Endometrial microvascular endothelial cells (primary cell): ENCODE measurements at regions not wholly inside any gene's neighbourhood (a gene's known extent, or its start where the extent isn't known, plus 50 kb on each side); places are given as distances from the start of the nearest gene placed in this dataset.
"Not testable (repeated sequence)": the region's sequence is repeated elsewhere in the genome, so short reads cannot be mapped to it uniquely, and the experiment has no call there.

Experiments used
- in situ Hi-C: cut with HindIII; loops from 2 replicates; pipeline ENCODE4 v1.10.0; 2017; ENCODE audit warnings: low sequenced_read_pairs, low pct_unique_long_range_greater_than_20kb; ENCODE audit errors: inconsistent ontology term

DNA sequence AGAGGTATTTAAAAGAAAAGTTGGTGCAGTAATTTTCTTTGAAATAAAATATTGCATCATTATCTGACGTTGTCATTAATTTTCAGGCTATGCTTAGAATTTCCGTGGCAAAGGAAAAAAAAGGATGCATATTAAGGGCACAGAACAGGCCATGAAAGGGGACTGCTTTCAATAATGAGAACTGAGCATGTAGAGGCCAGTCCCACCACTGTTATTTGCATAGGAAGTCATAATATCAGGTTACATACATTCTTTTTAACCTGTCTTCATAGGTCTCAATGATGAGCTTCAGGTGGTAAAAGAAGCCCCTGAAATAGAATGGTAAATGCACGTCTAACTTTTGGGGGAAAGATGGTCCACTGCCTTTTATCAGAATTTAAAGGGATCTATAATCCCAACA, 272.1 kb upstream of the ALCAM start:
- in situ Hi-C loops, result no loop called here

DNA sequence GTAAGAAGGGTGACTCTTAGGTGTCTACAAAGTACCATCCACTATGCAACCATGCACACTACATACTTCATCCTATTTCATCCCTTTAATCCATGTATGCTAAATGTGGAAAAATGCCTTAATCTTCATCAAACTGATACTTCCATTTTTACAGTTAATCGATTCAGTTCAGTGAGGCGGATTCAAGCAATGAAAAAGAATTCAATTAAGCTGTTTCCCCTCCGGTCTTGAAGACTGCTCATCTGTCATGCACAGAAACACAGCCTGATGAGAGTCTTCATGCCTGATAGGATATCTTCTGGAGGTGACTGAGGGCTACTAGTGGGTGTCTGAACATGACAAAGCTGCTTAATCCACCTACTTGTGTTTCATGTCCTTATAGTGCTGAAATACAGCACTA, 270.6 kb upstream of the ALCAM start:
- in situ Hi-C loops, result no loop called here

DNA sequence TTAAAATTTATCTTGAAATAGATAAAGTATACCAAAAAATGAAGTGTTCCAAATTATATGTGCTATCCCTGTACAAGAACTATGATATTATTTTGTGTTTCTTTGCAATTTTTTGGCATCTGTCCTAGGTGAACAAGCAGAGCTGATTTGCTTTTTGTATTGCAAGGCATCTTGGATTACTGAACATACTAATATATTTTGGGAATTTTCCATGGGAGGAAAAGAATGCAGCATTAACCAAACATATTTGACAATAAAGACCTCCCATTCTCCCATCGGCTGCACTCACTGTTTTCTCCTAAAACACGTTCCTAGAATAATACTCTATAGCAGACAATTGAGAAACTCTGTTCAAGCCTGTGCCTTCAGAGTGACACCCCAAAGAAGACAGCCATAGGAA, 265.1 kb upstream of the ALCAM start:
- in situ Hi-C loops, result no loop called here

DNA sequence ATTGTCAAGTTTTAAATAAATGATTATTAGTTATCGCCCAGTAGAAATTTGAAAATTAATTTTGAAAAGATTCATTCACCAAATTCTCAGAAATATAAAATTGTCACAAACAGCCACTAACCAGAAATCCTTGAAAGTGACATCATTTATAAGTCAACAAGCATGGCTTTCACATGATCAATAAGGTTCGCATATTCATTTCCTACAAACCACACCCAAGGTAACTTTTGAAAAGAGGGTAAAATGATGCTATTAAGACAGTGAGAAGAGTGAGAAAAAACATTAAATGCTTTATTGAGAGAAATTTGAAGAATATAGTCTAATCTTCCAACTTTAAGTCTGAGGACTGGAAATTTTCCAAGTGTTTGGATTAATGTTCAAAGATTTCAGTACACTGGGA, 263.6 kb upstream of the ALCAM start:
- in situ Hi-C loops, result no loop called here

DNA sequence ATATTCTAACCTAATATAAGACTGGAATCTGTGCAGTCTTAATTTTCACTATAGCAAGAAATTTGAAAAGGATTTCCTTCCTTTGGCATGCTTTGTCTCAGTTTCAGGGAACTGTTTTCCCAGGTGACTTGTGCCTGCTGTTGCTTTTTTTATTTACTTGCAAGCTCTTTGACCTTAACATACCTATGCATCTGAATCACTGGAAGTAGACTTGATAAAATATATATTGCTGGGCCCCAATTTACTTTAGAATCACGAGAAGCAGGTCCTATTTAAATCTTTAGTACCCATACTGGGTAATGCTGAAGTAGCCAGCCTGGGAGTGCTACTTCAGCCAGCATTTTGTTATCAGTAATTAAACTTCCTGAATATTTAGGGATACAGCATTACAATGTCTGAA, 257.9 kb upstream of the ALCAM start:
- in situ Hi-C loops, result no loop called here

DNA sequence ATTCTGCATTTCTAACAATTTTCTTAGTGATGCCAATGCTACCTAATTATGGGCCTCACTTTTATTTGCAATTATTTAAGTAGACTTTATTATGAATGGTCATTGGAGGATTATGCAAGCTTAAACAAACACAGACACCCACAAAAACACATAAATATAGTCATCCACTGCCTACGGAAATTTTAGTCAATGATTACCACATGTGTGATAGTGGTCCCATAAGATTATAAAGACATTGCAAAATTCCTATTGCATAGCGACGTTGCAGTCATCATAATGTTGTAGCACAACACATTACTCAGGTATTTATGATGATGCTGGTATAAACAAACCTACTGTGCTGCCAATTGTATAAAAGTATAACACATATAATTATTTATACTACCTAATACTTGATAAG, 247.8 kb upstream of the ALCAM start:
- in situ Hi-C loops, result no loop called here

DNA sequence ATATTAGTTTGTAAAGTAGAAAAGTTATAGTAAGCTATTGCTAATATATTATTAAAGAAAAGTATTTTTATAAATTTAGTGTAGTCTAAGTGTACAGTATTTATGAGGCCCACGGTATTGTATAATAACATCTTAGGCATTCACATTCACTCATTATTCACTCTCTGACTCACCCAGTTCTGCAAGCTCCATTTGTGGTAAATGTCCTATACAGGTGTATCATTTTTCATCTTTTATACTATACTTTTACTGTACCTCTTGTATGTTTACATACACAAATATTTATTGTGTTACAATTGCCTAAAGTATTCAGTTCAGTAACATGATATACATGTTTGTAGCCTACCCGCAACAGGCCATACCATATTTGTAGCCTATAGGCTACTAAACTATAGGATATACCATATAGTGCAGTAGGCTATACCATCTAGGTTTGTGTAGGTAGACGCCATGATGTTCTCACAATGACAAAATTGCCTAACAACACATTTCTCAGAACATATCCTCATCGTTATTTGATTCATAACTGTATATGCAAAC, 246.8 kb upstream of the ALCAM start:
- in situ Hi-C loops, result no loop called here

DNA sequence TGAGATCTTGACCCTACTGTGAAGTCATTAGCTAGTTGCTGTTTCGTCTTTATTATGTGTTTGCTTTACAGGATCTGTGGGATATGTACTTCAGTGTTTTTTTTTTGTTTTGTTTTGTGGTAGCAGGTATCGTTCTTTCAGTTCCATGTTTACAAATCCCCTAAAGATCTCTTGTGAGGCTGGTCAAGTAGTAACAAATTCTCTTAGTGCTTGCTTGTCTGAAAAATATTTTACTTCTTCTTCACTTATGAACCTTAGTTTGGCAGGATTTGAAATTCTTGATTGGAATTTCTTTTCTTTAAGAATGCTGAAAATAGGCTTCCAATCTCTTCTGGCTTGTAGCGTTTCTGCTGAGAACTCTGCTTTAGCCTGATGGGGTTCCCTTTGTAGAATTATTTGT, 235.8 kb upstream of the ALCAM start:
- in situ Hi-C loops, result no loop called here

DNA sequence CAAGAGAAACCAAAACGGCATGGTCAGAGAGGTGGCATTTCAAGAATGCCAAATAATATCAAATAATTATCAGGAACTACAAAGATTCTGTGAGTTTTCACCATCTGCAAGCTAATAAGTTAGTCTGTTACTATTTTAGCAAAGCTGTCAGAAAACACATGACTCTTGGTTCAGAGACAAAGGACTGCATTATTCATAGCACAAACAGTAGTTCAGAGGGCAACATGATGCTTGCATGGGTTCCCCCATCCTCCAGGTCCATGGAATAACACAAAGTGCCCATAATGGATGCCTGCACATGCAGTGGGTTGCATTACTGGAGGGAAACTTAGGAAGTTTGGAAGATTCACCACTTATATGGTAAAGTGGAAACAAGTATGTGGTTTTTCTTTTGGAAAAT, 228.8 kb upstream of the ALCAM start:
- in situ Hi-C loops, result no loop called here

DNA sequence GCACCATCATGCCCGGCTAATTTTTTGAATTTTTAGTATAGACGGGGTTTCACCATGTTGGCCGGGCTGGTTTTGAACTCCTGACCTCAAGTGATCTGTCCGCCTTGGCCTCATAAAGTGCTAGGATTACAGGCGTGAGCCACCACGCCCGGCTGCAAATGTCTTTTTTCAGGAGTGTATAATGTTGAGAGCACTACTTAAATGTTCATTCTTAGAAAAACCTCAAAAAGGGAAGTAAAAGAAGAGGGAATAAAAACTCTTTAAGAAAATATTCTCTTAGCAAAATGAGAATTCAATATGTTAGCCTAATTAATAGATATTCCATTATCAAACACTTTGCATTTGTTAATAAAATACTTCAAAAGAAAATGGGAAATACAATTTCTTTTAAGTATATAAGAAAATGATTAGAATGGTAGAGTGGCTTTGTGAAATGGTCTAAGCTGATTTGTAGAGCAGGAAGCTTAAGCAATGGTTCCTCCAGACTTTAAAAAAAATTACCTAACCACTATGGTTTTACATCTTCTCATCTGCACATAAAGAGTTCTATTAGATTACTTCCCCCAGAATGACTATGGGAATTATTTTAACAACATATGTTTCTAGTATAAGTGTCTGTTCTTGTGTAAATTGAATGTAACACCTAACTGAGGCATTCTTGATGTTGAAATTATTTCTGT, 226.7 kb upstream of the ALCAM start:
- in situ Hi-C loops, result no loop called here

DNA sequence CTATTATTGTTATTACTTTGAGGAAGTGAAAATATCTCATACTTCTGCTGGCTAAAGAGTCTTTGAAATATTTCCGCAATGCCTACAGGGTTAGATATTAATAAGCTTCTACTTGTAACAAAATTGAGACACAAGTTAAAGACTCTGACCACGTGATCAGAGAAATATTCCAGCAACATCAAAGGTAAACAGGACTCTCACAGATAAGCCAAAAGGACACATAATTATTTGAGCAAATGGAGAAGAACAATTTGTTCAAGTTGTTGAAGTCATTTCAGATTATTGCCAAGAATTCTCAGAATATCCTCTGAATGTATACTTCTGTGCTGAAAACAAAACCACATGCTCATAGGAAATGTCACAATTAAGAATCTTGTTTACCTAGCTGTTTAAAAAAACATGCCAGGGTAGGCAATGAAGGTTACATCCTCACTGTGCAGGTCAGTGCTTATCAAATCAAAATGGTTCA, 225.8 kb upstream of the ALCAM start:
- in situ Hi-C loops, result no loop called here

DNA sequence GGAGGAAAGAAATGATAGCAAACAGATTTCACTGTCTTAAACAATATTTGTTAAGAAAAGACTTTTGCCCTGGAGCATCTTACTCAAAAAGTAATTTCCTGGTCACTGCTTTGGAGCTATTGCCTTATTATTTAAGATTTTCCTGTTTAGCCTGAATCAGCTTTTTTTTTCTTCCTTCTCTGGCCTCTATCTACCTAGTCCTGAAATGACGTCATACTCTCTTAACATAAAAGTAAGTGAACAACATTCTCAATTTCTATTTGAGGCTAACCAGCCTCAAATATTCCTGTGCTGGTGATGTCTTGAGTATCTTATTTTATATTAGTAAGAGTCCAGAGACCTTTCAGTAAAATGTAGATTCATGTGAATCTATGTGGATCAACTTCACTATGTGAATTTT, 221.9 kb upstream of the ALCAM start:
- in situ Hi-C loops, result no loop called here

DNA sequence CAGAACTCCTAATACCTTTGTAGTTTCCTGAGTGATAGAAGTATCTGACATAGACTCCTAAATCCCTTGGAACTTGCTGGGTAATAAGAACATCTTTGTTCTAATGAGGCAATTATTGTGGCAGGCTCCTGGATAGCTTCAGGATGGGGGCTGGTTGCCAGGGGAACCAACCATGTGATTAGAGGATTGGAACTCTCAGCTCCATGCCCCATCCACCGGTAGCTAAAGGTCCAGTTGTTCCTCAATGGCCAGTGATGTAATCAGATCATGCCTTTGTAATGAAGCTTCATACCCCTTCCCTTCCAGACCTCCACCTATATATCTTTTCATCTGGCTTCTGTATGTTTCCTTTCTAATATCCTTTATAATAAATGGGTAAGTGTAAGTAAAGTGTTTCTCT, 221.2 kb upstream of the ALCAM start:
- in situ Hi-C loops, result no loop called here

DNA sequence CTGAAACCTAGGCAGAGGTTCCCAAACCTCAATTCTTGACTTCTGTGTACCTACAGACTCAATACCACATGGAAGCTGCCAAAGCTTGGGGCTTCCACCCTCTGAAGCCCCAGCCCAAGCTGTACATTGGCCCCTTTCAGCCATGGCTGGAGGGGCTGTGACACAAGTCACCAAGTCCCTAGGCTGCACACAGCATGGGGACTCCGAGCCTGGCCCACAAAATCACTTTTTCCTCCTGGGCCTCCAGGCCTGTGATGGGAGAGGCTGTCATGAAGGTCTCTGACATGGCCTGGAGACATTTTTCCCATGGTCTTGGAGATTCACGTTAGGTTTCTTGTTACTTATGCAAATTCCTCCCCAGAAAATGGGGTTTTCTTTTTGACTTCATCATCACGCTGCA, 217.5 kb upstream of the ALCAM start:
- in situ Hi-C loops, result not testable (repeated sequence)

DNA sequence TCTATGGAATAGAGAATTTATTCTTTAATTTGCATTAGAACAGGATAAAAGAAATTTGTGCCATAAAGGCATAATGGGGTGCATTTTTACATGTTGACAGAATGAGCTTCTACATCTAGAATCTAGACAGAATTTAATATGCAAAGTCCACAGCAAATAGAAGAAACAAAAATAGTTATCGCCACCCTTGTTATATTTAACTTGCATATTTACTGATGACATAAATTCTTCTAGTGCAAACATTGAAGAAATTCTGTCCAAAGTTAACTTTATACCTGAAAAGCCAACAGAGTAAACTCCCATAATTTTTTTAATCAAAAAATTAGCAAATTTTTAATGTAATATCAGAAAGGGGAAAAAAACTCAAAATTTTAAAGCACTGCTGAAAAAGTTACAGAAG, 213.7 kb upstream of the ALCAM start:
- in situ Hi-C loops, result no loop called here

DNA sequence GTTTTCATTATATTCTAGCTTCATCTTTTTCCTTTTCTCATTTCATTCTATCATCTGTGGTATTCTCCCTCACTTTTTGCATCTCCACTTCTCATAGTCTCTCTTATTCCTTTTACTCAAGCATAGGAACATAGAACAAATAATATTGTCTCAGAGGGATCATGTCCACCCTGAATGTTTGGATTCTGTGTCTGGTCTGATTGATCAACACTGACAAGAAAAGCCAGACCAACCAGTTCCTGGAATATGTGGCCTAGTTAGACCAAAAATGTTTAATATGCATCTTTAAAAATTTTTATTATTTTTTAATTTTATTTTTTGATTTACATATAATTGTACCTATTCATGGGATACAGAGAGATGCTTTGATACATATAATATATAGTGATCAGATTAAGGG, 212.0 kb upstream of the ALCAM start:
- in situ Hi-C loops, result no loop called here

DNA sequence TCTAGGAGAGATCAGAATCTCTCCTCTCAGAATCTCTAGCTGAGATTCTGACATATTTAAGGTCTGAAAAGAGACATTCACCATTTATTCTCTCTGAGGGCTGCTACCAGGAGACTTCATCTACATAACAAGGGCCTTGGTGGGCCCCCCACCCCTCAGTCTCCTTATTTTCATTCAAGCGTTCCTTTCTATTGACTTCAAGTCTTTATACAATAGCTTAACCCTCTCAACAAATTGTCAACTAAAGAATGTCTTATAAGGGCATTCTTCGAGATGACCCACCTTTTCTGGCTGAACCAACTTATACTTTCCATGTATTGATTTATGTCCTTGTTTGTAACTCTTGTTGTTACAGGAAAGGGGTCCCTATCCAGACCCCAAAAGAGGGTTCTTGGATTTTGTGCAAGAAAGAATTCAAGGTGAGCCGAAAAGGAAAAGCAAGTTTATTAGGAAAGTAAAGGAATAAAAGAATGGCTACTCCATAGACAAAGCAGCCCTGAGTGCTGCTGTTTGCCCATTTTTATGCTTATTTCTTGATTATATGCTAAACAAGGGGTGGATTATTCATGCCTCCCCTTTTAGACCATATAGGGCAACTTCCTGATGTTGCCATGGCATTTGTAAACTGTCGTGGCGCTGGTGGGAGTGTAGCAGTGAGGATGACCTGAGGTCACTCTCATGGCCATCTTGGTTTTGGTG, 209.5 kb upstream of the ALCAM start:
- in situ Hi-C loops, result no loop called here

DNA sequence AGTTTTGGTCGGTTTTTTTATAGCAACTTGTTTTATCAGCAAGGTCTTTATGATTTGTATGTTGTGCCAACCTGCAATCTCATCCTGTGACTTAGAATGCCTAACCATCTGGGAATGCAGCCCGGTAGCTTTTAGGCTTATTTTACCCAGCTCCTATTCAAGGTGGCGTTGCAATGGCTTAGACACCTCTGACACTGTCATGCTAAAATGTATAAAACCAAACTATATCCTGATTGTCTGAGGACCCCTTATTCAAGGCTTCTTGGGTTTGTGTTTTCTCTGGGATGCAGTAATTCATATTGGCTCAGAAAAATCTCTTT, 209.0 kb upstream of the ALCAM start:
- in situ Hi-C loops, result no loop called here

DNA sequence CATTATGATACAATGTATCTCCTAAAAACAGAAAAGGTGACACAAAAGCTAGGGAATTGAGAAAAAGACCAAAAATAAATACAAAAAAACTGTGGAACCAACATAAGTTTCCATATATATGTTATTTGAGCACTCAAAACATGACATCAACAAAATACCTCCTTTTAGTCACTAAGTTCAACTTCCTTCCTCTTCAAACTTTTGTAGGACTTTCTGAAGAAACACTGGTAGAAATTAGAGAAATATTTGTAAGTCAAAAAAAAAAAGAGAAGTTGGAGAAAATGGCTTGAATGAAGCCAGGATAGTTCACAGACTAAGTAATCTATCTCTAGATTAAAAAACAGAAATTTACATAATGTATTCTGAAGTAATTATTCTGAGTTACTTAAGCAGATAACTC, 208.4 kb upstream of the ALCAM start:
- in situ Hi-C loops, result no loop called here

DNA sequence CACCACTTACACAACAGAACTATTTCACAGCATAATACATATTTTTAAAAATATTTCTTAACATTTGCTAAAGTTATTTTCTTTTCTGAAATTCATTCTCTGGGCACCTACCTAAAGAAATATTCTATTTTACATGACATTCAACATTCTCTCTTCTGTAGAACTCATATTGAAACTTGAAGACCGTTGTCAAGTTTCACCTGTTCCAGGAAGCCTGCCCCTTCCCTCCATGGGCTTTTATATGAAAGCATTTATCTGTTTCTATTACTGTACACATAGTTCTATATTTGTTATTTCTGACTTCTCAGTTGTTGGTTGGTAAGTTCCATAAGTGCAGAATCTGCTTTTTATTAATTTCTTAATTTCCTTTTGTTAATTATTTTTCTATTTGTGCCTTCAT, 204.3 kb upstream of the ALCAM start:
- in situ Hi-C loops, result no loop called here

DNA sequence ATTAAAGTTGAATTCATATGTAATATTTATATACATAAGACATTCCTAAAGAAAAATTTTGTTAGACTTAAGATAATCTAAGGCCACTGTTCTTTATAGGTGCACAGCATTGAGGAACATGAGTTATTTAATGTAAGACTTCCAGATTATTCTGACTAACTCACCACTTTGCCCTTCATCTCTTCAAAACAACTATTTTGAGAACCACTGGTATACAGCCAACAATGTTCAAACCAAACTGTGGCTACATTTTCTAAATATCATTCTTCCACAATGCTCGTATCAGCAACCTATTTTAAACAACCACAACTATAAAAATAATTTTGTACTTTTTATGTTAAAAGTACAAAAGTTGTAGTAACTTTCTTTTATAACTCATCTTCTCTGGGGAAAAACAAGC, 199.8 kb upstream of the ALCAM start:
- in situ Hi-C loops, result no loop called here
